Cerebellar nuclear complex (tissue), 1 donor: ENCODE measurements at regions not wholly inside any gene's neighbourhood (a gene's known extent, or its start where the extent isn't known, plus 50 kb on each side); places are given as distances from the start of the nearest gene placed in this dataset.
"Not testable (repeated sequence)": the region's sequence is repeated elsewhere in the genome, so short reads cannot be mapped to it uniquely, and the experiment has no call there.

ENCODE experiments used
- DNase-seq, 2 experiments: peaks; one replicate each; lab custom pipeline; 2025; lab: John Stamatoyannopoulos, UW

GRCh38 chr11:98143661-98144060 lies 877.1 kb upstream of the CNTN5 start:
- DNase-seq, result no peak

GRCh38 chr11:98153752-98154151 lies 867.0 kb upstream of the CNTN5 start:
- DNase-seq, result no peak

- no peak for DNase-seq
Observed at GRCh38 chr11:98155696-98156095, 865.1 kb upstream of the CNTN5 start.

GRCh38 chr11:98177925-98178324 lies 842.8 kb upstream of the CNTN5 start:
- no peak for DNase-seq

- no peak for DNase-seq
Observed at GRCh38 chr11:98180511-98180910, 840.2 kb upstream of the CNTN5 start.

GRCh38 chr11:98180921-98181320 lies 839.8 kb upstream of the CNTN5 start:
- DNase-seq, result no peak

GRCh38 chr11:98183034-98183433 lies 837.7 kb upstream of the CNTN5 start:
- no peak for DNase-seq

- no peak for DNase-seq
Observed at GRCh38 chr11:98185245-98185644, 835.5 kb upstream of the CNTN5 start.

GRCh38 chr11:98194611-98195010 lies 826.1 kb upstream of the CNTN5 start:
- no peak for DNase-seq

- DNase-seq, result no peak
Observed at GRCh38 chr11:98195300-98195699, 825.4 kb upstream of the CNTN5 start.

GRCh38 chr11:98207086-98207485 lies 813.7 kb upstream of the CNTN5 start:
- DNase-seq, result no peak

GRCh38 chr11:98227278-98227677 lies 793.5 kb upstream of the CNTN5 start:
- no peak for DNase-seq

GRCh38 chr11:98230678-98231077 lies 790.1 kb upstream of the CNTN5 start:
- no peak for DNase-seq

- no peak for DNase-seq
Observed at GRCh38 chr11:98234698-98235097, 786.1 kb upstream of the CNTN5 start.

GRCh38 chr11:98243897-98244296 lies 776.9 kb upstream of the CNTN5 start:
- DNase-seq, result no peak

GRCh38 chr11:98260983-98261382 lies 759.8 kb upstream of the CNTN5 start:
- no peak for DNase-seq

- DNase-seq, result no peak
Observed at GRCh38 chr11:98277251-98277912, 743.4 kb upstream of the CNTN5 start.

GRCh38 chr11:98289617-98290263 lies 731.0 kb upstream of the CNTN5 start:
- no peak for DNase-seq

GRCh38 chr11:98296091-98296880 lies 724.5 kb upstream of the CNTN5 start:
- DNase-seq, result no peak

- DNase-seq, result no peak
Observed at GRCh38 chr11:98300719-98301118, 720.0 kb upstream of the CNTN5 start.

GRCh38 chr11:98307827-98308491 lies 712.8 kb upstream of the CNTN5 start:
- DNase-seq, result no peak

- not testable (repeated sequence) for DNase-seq
Observed at GRCh38 chr11:98330306-98330705, 690.4 kb upstream of the CNTN5 start.

GRCh38 chr11:98358551-98358950 lies 662.2 kb upstream of the CNTN5 start:
- DNase-seq, result no peak
